ENCODE measurements at regions not wholly inside any gene's neighbourhood (a gene's known extent, or its start where the extent isn't known, plus 50 kb on each side); places are given as distances from the start of the nearest gene placed in this dataset.

DNA sequence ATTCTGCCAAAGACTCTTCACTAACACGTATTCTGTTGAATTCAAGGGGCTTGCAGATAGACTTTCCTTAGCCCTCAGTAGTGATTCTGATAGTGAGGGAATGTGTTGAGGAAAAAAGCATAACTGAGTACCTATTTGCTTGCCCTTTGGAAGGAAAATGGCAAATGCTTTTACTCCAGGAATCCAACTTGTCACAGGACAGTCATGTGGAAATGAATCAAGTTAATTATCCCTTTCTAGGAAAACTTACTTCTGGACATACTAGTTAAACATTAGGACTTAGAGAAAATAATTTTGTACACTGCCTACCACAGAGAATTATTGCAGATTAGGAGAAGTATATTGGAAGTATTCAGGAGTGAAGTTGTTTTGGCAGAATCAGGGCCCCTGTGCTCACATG lies 148.9 kb upstream of the SLC13A1 start:
- Histone ChIP-seq H3K4me1 (ENCODE audit: control insufficient read depth, extremely low read depth, insufficient read depth, low read length) (no peaks in the 10 kb centered on the region), H3K36me3 (ENCODE audit: control insufficient read depth in 2 of 2, extremely low read depth in 1 of 2, insufficient read depth in 2 of 2, low read length in 2 of 2) (no peaks in the 10 kb centered on the region)

More for the DNA sequence above, 148.9 kb upstream of the SLC13A1 start:
- H3K79me2 ChIP-seq (ENCODE audit: control insufficient read depth, insufficient read depth, low read length), result no peaks in the 10 kb centered on the region
- BruUV-seq (replicated peaks), result no TSS peak
- no peak overlapping the region for H3K4me2 ChIP-seq (ENCODE audit: insufficient read depth, low read length)
- FAIRE-seq (no peak), DNase-seq (ENCODE audit: low read depth, low spot score) (no peak)
- no peak overlapping the region for H2AFZ ChIP-seq (ENCODE audit: low read depth, low read length)
- H3K9me3 ChIP-seq (replicated peaks; ENCODE audit: control insufficient read depth, insufficient read depth, low read length), result no peaks in the 10 kb centered on the region
- no peaks in the 10 kb centered on the region for H3K9me1 ChIP-seq (replicated peaks; ENCODE audit: control insufficient read depth, extremely low read depth, insufficient read depth, low read length)
- intact Hi-C loops (cut with micrococcal nuclease) (no loop called here), dilution Hi-C loops (cut with MboI; ENCODE audit: extremely low pct_ligation_motif_present, low sequenced_read_pairs) (no loop called here)
- no peak overlapping the region for H3K4me3 ChIP-seq (replicated peaks in 1 of 3; ENCODE audit: insufficient read depth in 1 of 3, low read depth in 1 of 3, low read length in 3 of 3)
- ChIA-PET CTCF (interaction anchor here (0.6 kb wide), 1 partner anchor 19 kb away, joined by 3 read pairs; no protein-coding TSS in a partner anchor), POLR2A (no interaction called here)
- no peak overlapping the region for H3K27ac ChIP-seq (ENCODE audit: insufficient read depth, low read depth, low read length)
- no peak overlapping the region for H3K9ac ChIP-seq (replicated peaks; ENCODE audit: extremely low read depth, insufficient read depth, low read length)
- TF ChIP-seq POLR2A (IDR thresholded peaks at IDR 0.05; ENCODE audit: low read depth, low read length) (no peak), POLR2AphosphoS5 (IDR thresholded peaks at IDR 0.05; ENCODE audit: insufficient read depth, low read depth, low read length) (no peak), GATA2 (IDR thresholded peaks at IDR 0.05; ENCODE audit: insufficient read depth, insufficient read length, low read depth, low read length) (no peak), FOS (IDR thresholded peaks at IDR 0.05; ENCODE audit: borderline replicate concordance, insufficient read depth, low read length) (no peak), MYC (IDR thresholded peaks at IDR 0.05; ENCODE audit: low read depth, low read length) (no peak), EZH2 (IDR thresholded peaks at IDR 0.05; ENCODE audit: borderline replicate concordance, low read depth, low read length, severe bottlenecking) (no peak), JUN (IDR thresholded peaks at IDR 0.05; ENCODE audit: borderline replicate concordance, insufficient read depth, insufficient read length, low read depth) (no peak)
- TF ChIP-seq, protein P1, sequence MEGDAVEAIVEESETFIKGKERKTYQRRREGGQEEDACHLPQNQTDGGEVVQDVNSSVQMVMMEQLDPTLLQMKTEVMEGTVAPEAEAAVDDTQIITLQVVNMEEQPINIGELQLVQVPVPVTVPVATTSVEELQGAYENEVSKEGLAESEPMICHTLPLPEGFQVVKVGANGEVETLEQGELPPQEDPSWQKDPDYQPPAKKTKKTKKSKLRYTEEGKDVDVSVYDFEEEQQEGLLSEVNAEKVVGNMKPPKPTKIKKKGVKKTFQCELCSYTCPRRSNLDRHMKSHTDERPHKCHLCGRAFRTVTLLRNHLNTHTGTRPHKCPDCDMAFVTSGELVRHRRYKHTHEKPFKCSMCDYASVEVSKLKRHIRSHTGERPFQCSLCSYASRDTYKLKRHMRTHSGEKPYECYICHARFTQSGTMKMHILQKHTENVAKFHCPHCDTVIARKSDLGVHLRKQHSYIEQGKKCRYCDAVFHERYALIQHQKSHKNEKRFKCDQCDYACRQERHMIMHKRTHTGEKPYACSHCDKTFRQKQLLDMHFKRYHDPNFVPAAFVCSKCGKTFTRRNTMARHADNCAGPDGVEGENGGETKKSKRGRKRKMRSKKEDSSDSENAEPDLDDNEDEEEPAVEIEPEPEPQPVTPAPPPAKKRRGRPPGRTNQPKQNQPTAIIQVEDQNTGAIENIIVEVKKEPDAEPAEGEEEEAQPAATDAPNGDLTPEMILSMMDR (IDR thresholded peaks at IDR 0.05; ENCODE audit: extremely low read depth in 1 of 2, insufficient read depth in 1 of 2, low read depth in 1 of 2, low read length in 2 of 2), result no peak
- TF ChIP-seq, protein P2, sequence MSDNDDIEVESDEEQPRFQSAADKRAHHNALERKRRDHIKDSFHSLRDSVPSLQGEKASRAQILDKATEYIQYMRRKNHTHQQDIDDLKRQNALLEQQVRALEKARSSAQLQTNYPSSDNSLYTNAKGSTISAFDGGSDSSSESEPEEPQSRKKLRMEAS (IDR thresholded peaks at IDR 0.05; ENCODE audit: insufficient read depth, insufficient read length), result no peak
- no peaks in the 10 kb centered on the region for H3K27me3 ChIP-seq (ENCODE audit: control insufficient read depth in 2 of 2, insufficient read depth in 2 of 2, low read length in 2 of 2)
- no peaks in the 10 kb centered on the region for H4K20me1 ChIP-seq (replicated peaks; ENCODE audit: control insufficient read depth, extremely low read depth, insufficient read depth, low read length)

Measured in endothelial cell of umbilical vein (primary cell).